ENCODE measurements at regions not wholly inside any gene's neighbourhood (a gene's known extent, or its start where the extent isn't known, plus 50 kb on each side); places are given as distances from the start of the nearest gene placed in this dataset.

GRCh38 chr6:40762981-40763380 is 175.8 kb upstream of the LRFN2 start:
- no peak for TF ChIP-seq TCF12 (IDR thresholded peaks at IDR 0.05; ENCODE audit: low read depth, low read length)
- TF ChIP-seq POLR2AphosphoS5 (IDR thresholded peaks at IDR 0.05; ENCODE audit: low read depth, low read length), result no peak
- TF ChIP-seq POLR2A (IDR thresholded peaks at IDR 0.05; ENCODE audit: control extremely low read depth in 1 of 2, low read depth in 2 of 2, low read length in 2 of 2), result no peak
- no peak for TF ChIP-seq EZH2 (IDR thresholded peaks at IDR 0.05; ENCODE audit: low read depth, low read length, severe bottlenecking)
- no peak for TF ChIP-seq TAF1 (IDR thresholded peaks at IDR 0.05; ENCODE audit: low read depth, low read length)
- no peak for TF ChIP-seq POU5F1 (IDR thresholded peaks at IDR 0.05; ENCODE audit: low read depth, low read length)
- TF ChIP-seq CTCF (IDR thresholded peaks at IDR 0.05; ENCODE audit: control extremely low read depth in 1 of 3, insufficient read depth in 1 of 3, low read depth in 1 of 3, low read length in 3 of 3), result no peak
- no peak for TF ChIP-seq ZNF274 (IDR thresholded peaks at IDR 0.05; ENCODE audit: borderline replicate concordance, extremely low read depth, low read length)
- no peak for TF ChIP-seq ATF3 (IDR thresholded peaks at IDR 0.05; ENCODE audit: insufficient read depth, low read depth, low read length)
- no peak for TF ChIP-seq EP300 (IDR thresholded peaks at IDR 0.05; ENCODE audit: borderline replicate concordance in 1 of 2, low read depth in 2 of 2, low read length in 2 of 2)
- TF ChIP-seq ATF2 (IDR thresholded peaks at IDR 0.05; ENCODE audit: low read length), result no peak
